GM21717 (cell line): ENCODE measurements at regions not wholly inside any gene's neighbourhood (a gene's known extent, or its start where the extent isn't known, plus 50 kb on each side); places are given as distances from the start of the nearest gene placed in this dataset.
A peak's percentile ranks its signal among the peaks of the same experiment; 100 is the strongest.

Experiments used
- ATAC-seq: cut with Tn5 transposase; IDR thresholded peaks from one replicate; pipeline ENCODE4 v1.9.1; 2021; ENCODE audit warnings: mild to moderate bottlenecking, moderate library complexity; ENCODE audit not compliant: unreplicated experiment

DNA sequence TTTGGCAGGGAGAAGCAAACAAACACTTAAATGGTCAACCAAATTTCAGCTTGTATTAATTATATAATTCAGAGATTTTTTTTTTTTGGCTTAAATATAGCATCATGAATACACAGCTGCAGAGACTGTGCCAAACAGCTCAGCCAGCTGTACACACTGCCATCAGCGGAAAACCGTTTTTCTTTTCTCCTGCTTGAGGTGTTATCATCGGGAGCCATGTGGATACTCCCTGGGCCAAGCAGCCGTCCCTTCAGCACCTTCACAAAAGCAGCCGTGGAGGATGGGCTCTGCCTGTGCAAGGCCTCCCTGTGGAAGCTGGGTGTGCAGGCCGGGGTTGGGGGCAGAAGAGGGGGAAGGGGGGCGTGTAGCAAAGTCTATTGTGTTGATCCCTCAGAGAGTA lies 85.0 kb downstream of the NUF2 start:
- no peak for ATAC-seq

DNA sequence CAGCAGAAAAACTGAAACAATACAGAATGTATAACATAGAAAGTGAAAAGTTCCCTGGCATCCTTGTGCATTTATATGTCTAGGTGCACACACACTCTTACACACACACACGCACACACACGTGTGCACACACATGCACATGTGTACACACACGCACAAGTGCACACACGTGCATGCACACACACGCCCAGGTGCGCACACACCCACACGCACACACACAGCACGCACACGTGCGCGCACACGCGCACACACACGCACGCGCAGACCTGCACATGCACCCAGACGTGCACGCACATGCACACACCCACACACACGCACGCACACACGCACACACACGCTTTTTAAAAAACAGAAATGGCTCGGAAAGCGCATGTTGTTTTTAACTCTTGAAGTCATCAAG lies 86.5 kb downstream of the NUF2 start:
- no peak for ATAC-seq

DNA sequence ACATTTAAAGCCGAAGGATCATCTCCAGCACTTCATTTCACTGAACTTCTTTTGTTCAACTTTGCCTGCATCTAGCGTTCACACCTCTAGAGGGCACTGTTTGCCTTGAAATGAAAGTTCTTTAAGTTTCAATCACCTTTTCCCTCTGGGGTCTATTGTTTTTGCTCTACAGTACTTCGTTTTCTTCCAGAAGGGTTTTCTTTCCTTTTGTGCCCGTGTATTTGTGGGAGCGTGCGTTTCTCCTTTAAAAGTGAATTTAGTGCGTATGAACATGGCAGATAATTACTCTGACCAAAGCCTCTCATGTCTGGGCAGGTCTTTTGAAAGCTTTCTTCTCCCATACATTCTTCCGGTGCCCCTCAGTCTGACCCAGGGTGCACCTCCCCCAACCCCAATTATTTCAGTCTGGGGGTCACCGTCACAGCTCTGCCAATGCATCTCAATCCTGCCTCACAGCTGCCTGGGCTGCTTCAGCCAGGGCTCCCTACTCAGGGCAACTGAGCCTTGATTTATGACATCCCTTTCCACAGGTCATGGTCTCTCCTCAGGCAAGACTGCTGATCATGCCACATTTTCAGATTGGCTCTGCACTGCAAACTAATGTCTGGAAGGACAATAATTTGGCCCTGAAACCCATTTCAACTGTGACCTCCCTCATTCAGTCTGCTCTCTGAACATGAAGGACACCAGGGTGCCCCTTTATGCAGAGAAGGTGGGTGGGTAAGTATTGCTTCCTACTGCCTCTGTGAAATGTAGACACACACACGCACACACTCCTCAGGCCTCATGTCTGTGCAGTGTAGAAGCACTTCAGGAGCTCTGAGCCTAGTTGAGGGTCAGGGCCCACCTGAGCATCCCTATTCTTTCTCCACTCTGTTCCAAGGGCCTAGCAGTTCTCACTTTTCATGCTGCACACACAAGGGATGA lies 88.6 kb downstream of the NUF2 start:
- ATAC-seq = no peak

DNA sequence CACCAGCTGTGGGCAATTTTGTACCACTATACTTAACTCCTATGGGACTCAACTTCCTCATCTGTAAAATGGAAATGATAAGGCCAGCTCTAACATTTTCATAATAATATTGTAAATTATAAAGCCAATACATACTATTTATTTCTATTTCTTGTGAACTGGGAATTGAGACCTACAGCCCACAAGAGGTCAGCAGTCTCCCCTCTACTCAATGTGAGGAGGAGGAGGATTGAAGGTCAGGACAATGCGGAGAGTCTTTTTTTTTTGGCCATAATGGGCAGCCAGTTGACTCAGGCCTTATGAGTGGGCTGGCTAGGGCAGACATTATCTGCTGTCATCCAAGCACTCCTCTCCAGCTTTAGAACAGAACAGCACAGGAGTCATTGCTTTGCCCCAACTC lies 90.5 kb downstream of the NUF2 start:
- no peak for ATAC-seq

DNA sequence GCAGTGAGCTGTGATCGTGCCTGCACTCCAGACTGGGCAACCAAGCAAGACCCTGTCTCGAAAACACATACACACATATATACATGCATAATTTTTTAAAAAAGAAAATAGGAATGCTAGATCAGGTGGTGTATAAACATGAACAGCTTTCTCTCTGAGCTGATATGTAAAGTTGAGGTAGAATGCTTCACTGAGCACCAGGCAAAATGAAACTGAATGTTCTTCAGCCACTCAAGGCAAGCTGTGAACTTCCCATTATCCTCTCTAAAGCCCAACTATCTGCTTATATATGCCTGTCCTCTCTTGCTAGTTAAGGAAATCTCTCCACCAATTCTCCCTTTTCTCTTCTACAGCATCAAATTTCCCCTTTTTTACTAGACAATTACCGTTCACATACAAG lies 93.0 kb downstream of the NUF2 start:
- ATAC-seq = peak; percentile 92

DNA sequence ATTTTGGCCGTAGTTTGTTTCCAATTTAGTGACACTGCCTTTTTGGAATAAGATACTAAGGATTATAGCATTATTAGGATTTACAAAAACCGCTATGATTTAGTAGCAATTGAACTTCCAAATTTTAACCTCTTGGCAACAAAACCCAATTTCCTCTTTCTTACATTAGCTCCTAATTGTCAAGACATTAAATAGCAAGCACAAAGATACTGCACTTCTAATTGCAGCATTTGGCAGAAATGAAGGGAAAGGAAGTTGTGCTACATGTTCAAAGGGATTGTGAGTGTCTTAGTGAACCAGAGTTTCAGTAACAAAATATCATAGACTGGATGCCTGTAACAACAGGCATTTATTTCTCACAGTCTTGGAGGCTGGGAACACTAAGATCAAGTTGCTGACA lies 99.9 kb downstream of the NUF2 start:
- no peak for ATAC-seq

DNA sequence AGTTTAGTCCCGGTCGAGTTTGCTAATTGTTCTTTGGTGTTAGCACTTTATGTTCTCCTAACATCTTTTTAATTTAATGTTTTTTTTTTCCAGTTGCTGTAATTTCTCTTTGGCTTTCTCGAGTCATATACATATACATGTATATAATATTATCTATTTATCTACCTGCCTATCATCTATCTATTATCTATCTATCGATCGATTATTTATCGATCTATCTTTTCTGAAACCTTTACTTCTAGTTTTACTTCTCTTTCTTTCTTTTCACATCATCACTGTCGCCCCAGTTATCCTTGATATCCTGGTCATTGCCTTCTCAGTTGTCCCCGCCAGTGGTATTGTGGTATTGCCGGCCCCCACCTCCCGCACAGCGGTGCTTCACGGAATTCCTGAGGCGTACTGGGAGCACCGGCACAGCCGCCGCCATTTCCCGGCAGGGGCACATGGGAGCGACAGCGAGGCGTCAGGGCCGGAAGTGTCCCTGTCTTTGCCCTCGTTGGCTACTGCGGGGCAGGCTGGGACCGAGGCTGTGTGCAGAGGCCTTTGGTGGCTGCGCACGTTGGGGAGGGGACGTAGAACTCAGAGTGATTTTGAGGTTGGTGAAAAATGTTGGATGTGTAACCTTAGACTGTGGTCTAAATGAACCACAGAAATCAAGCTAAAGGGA lies 101.1 kb downstream of the NUF2 start:
- ATAC-seq = no peak

DNA sequence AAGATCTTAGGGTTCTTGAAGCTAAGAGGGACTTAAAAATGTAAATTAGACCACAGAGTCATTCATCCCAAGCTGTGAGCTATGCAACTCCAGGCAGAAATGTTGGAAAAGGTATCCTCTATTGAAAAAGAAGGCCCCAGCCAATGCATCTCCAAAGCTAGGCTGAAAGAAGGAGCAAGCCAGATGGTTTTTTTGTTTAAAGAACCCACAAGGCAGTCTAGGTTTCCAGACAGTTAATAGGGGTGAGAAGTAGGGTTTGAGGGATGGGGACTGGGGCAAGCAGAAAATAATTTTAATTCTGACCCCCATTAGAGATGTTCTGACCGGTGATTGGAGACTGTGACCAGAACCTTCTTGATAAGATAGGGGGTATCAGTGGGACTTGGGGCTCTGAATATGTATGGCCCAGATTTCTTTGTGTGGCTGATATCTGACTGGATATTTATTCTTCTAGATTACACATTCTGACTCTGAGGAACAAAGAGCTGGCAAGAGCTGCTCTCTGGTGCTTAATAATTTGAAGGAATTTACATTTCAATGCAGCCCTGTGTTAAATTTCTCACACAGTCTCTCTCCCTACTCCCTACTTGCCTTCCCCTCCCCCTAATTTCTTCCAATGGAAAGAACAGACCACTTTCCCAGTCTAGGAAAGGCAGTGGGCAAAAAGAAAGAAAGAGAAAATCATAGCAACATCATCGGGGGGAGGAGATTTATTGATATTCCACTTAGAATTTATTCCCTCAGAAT lies 104.9 kb downstream of the NUF2 start:
- ATAC-seq = no peak

DNA sequence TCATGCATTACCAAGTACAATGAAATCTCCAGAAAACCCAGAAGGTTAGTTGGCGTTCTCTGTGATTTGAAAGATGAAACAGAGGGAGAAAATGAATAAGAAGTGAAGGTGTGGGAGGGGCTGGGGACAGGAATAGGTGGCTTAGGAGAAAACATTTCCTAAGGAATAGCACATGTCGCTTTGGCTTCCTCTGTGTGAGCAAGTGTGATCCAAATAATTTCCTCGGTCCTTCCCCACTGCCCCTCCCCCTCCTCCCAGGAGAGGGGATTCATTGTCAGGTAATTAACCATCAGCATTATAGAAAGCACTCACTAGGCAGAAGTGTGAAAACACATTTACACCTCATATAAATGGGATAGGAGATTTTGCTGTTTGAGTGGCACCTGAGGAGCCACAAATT lies 105.5 kb downstream of the NUF2 start:
- no peak for ATAC-seq

DNA sequence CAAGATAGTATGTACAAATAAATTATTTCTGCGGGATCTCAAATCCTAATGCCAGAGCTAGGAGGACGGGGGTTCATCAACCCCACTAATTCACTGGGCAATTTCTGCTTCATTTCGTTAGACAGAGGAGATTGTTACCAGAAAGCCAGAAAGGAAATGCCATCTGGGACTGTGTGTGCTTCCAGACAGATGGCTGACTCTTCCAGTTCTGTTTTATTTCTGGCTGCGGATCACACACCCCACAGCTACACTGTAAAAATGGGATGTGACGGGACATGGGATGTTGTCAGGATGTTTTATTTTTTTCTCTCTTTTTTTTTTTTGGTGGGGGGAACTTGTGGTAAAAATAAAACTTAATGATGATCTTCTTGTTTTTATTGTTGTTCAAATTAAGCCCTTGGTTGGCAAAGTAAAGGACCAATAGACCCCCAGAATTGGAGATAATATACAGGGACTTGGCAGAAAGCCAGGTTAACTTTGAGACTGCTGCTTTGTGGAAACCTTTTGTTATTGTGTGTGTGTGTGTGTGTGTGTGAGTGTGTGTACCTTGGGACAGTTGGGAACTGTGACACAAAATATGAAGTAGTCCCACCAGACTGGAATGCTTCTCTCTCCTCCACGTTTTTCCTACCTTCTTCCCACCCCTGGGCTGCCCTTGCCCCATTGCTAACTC lies 114.5 kb downstream of the NUF2 start:
- ATAC-seq = no peak

DNA sequence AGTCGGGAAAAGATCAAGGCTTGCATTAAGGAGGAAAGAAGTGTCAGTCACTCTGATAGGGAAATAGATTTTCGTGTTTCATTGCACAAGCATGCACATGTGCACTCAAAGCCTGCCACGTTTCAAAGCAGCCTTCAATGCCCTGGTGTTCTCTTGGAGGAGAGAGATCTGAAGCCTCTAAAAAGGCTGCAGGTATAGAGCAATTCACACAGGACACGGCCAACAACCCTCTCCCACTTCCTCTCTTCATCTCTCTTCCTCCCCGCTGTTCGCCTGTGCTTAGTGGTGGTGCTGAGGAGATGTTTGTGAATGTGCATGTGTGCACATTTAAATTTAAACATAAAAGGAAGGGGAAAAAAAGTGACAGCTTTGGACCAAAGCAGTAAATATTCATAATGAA lies 117.7 kb downstream of the NUF2 start:
- no peak for ATAC-seq

DNA sequence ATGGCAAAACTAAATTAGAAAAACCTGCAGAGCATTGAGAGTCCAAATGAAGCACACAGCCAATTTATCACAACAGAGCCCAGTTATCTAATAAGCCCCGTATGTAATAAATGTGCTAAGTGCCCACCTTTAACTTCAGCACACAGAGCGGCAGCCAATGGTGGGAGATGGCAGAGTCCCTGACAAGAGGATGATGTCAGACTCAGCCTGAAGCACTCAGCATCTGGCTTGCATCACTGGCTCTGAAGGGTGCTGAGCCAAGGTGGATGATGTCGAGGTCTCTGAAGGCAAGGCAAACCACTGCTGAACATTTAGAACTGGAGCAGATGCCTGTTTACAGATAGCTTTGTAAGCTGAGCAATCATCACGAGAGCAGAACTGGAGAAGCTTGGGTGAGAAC lies 118.3 kb downstream of the NUF2 start:
- ATAC-seq = no peak

DNA sequence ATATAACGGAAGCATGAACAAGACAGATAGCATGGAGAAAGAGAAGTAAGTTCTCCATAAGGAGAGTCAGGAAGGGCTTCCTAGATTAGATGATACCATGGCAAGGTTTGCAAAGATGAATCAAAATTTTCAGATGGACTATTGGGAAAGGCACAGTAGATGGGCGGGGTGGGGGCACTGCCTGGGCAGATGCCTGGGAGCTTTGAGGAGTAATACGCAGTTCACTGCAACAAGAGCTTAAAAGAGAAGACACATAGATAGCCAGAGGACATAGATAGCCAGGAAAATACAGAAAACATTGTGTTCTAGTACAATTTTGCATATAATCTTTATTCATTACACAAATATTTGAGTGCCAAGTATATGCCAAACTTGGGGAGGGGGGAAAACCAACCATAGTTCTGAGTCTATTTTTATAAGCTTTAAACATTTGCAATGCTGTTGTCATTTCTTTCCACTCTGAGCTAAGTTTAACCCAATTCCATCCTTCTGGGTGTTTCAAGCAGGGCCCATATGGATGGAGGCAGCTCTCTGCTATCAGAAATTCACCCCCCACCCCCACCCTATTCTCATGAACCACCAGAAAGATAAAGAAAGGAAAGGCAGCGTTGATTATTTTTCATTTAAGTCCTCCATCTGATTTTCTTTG lies 120.6 kb downstream of the NUF2 start:
- no peak for ATAC-seq

DNA sequence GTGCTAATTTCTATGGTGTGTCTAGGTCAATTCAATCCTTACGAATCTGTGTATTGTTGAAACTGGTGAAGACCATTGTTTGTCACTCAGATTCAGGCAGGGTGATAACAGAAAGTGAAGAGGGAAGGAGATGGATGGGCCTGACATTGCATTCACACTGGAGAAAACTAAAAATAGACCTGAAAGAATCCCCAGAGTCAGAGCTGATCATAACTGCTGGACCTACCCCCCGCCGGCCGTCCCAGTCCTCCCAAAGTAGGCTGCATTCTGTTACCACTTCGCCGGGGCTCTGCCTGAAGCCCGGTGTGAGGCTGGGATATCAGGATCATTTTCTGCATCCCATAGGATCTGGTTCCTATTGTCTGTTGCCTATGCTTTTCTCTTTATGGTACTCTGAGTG lies 121.1 kb downstream of the NUF2 start:
- ATAC-seq = no peak

DNA sequence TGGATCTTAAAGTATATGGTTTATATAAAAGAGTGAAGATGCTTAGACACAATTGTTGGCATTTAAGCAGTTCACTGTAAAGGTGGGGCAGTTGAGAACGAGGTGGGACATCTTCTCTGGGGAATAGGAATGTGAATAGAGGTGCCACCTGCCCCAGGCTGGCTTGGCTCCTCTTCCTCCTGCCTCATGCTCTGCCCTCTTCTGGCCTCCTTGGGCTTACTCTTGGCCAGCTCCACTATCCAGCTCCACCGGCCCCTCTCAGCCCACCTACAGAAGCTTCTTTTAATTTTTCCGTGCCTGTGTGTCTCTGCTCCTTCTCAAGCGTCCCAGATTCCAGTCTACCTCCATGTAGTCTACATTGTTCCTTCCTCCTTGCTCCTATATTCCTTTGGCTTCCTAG lies 122.1 kb downstream of the NUF2 start:
- no peak for ATAC-seq

DNA sequence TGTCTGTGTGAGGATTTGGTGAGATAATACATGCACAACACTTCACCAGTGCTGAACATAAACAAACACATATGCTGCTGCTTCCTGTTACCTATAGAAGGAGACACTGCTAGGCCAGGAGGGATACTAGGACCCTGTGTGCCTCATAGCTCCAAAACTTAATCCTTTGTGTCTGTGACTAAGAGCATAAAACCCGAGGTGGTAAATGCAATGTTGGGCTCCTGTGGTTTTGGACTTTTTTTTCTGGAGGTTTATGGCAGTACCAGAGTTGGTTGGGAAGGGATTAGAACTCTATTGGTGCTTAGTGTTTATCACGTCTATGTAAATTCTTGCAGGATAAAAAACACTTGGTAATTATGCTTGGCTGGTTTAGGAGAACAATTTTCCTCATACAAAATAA lies 122.9 kb downstream of the NUF2 start:
- ATAC-seq = no peak

DNA sequence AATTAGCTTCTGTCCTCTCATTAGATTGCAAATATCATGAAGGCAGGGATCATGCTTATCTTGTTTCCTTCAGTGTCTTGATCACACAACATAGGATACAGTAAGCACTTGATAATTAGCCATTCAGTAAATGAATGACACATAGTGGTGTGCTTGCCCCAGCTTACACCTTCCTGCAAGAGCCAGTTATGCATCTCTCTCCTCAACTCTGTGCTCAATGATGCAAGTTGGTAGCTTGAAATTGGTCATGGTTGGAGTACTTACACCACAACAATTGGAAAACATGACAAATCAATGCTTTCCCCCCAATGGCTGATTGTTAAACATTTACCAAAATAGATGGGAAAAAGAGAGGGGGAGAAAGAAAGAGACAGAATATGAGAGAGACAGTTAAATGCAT lies 129.2 kb downstream of the NUF2 start:
- no peak for ATAC-seq

DNA sequence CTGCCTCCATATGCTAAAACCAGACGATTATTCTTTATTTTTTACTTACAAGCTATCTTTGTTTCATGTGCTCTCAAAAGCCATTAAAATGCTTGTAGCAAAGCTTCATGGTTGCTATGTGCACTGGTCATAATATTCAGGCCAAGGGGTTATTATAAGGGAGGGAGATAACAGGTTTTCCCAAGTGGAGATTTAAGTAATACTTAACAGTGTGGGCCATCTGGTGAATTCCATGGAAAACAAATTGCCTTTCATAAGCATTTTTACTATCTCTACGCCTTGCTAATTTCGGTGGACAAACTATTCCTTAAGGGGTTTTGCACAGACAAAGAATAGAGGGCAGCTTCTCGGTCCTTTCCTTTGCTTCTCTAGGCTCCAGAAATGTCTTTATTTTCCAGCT lies 137.8 kb downstream of the NUF2 start:
- no peak for ATAC-seq

DNA sequence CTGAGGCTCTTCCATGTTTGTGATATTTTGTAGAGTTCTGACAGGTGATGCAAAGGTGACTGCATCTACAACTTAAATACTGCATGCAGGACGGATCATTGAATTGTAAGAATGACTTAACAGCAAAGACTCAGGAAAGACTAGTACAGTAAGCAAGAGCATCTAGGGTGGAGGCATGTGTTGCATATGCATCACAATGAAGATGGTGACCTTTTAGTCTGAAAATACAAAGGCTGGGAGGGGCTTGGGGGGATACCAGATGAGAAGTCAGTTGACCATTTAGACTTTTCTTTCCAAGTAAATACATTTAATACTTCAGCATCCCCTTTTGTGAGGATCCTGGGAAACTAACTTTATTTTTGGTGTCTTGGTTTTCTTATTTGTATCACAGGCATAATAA lies 145.5 kb downstream of the NUF2 start:
- ATAC-seq = no peak

DNA sequence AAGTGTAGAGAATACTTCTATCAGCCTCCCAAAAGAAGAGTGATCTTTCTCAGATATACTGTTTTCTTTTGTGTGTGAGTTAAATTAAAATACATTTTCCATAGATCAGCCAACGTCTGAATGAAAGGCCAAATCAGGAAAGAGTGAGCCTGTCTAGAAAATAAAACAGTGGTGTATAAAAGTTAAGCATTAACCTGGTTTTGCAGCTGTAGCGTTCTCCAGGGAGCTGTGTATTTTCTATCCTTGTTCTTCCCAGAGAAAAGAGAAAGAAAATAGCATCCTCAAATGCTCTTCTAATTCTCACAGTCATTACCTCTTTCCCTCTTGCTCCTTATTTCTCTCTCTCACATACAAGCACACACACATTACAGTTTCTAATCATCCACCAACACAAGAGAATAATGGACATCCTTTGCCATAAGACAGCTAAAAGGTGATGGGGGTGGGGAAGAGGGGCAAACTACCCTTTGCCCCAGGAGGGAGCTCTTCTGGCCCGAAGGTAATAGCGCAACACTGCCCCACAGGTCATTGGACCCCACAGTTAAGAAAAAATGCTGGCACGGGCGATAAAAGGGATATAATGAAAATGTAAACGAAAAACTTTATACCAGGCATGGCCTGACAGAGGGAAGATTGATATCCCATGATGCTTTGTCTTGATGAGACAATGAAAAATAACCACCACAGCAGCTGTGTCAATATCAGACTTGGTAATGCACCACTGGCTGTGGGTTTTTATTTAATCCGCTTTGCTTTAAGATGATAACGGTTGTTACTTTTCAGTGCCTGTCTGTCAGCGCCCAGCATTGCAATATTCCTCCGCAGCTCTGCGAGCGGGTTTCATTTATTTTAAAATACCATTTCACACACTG lies 150.3 kb downstream of the NUF2 start:
- no peak for ATAC-seq
